Cerebellar cortex (tissue), 1 donor: ENCODE measurements at regions not wholly inside any gene's neighbourhood (a gene's known extent, or its start where the extent isn't known, plus 50 kb on each side); places are given as distances from the start of the nearest gene placed in this dataset.
"Not testable (repeated sequence)": the region's sequence is repeated elsewhere in the genome, so short reads cannot be mapped to it uniquely, and the experiment has no call there.

Experiments
- DNase-seq: peaks from one replicate; pipeline ENCODE4 v3.0.0-alpha.2; 2015; ENCODE audit warnings: low spot score

- no peak for DNase-seq
These were observed 85.8 kb upstream of the TSC22D1 start for GRCh38 chr13:44661936-44662335.

- no peak for DNase-seq
These were observed 83.9 kb upstream of the TSC22D1 start for GRCh38 chr13:44660050-44660449.

- no peak for DNase-seq
These were observed 77.0 kb upstream of the TSC22D1 start for GRCh38 chr13:44652962-44653660.

GRCh38 chr13:44652168-44652567 is 76.0 kb upstream of the TSC22D1 start:
- no peak for DNase-seq

GRCh38 chr13:44651724-44652123 is 75.6 kb upstream of the TSC22D1 start:
- no peak for DNase-seq

GRCh38 chr13:44651209-44651608 is 75.1 kb upstream of the TSC22D1 start:
- DNase-seq: peak; percentile 5

- DNase-seq: no peak
These were observed 73.7 kb upstream of the TSC22D1 start for GRCh38 chr13:44649834-44650233.

- no peak for DNase-seq
These were observed 72.9 kb upstream of the TSC22D1 start for GRCh38 chr13:44649104-44649428.

GRCh38 chr13:44648392-44649103 is 72.4 kb upstream of the TSC22D1 start:
- DNase-seq: no peak

- not testable (repeated sequence) for DNase-seq
These were observed 71.4 kb upstream of the TSC22D1 start for GRCh38 chr13:44647560-44647959.

GRCh38 chr13:44646044-44646443 is 69.9 kb upstream of the TSC22D1 start:
- DNase-seq: no peak

GRCh38 chr13:44643256-44643655 is 67.1 kb upstream of the TSC22D1 start:
- no peak for DNase-seq

- no peak for DNase-seq
These were observed 61.5 kb upstream of the TSC22D1 start for GRCh38 chr13:44637581-44637980.

GRCh38 chr13:44629465-44630183 is 53.5 kb upstream of the TSC22D1 start:
- DNase-seq: no peak

GRCh38 chr13:44628826-44629225 is 52.7 kb upstream of the TSC22D1 start:
- not testable (repeated sequence) for DNase-seq

GRCh38 chr13:44627441-44627840 is 51.3 kb upstream of the TSC22D1 start:
- DNase-seq: no peak

GRCh38 chr13:44626176-44626575 is 50.0 kb upstream of the TSC22D1 start:
- DNase-seq: no peak
